ENCODE measurements at regions not wholly inside any gene's neighbourhood (a gene's known extent, or its start where the extent isn't known, plus 50 kb on each side); places are given as distances from the start of the nearest gene placed in this dataset.

DNA sequence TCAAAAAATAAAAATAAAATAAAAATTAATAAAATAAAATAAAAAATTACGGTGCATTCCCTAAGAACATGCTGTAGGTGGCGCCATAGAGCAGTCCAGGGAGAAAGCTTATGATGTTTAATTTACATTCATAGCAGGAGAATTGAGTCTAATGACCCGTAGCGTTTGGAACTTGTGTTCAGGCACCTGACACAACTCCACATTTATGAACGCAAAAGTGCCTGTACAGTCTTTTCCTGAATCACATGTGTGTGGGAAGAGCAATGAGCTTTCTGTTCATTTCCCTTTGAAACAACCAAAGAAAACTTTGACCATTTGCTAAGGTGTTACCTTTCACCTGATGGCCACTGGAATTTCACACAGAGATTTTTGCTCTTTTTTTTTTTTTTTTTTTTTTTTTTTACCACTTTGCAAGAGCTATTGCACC is 60.6 kb upstream of the KCNA1 start:
- ChIA-PET POLR2A (no interaction called here), CTCF (interaction anchor here (0.6 to 1.7 kb wide), 21 partner anchors 8 to 612 kb away, joined by 3 to 8 read pairs (median 4); no protein-coding TSS in a partner anchor)
- TF ChIP-seq, protein P1, sequence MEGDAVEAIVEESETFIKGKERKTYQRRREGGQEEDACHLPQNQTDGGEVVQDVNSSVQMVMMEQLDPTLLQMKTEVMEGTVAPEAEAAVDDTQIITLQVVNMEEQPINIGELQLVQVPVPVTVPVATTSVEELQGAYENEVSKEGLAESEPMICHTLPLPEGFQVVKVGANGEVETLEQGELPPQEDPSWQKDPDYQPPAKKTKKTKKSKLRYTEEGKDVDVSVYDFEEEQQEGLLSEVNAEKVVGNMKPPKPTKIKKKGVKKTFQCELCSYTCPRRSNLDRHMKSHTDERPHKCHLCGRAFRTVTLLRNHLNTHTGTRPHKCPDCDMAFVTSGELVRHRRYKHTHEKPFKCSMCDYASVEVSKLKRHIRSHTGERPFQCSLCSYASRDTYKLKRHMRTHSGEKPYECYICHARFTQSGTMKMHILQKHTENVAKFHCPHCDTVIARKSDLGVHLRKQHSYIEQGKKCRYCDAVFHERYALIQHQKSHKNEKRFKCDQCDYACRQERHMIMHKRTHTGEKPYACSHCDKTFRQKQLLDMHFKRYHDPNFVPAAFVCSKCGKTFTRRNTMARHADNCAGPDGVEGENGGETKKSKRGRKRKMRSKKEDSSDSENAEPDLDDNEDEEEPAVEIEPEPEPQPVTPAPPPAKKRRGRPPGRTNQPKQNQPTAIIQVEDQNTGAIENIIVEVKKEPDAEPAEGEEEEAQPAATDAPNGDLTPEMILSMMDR (IDR thresholded peaks at IDR 0.05), result peak; percentile 63
- TF ChIP-seq, protein P2, sequence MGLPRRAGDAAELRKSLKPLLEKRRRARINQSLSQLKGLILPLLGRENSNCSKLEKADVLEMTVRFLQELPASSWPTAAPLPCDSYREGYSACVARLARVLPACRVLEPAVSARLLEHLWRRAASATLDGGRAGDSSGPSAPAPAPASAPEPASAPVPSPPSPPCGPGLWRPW (IDR thresholded peaks at IDR 0.05), result no peak
- 0 out of 5 replicates have a peak, but pooled peaks of 1 of the 2 experiments have one; percentile 17 for TF ChIP-seq RAD21 (conservative IDR thresholded peaks at IDR 0.05 in 1 of 2, IDR thresholded peaks at IDR 0.05 in 1 of 2)
- no peak for TF ChIP-seq HDAC2 (IDR thresholded peaks at IDR 0.05)
- TF ChIP-seq ZNF302 (CRISPR knock-in tag; IDR thresholded peaks at IDR 0.05), result no peak
- TF ChIP-seq SMC3 (IDR thresholded peaks at IDR 0.05), result 0 out of 3 replicates have a peak, but pooled peaks have one; percentile 22
- Histone ChIP-seq H3K27ac (no peak overlapping the region), H3K4me2 (no peak overlapping the region), H3K9me3 (no peaks in the 10 kb centered on the region), H3K4me1 (no peaks in the 10 kb centered on the region), H3K4me3 (no peak overlapping the region)
- no peak for ATAC-seq
- DNase-seq (ENCODE audit: low read depth in 1 of 2, low spot score in 1 of 2), result peak; percentile 39
- no peak for FAIRE-seq
- WGBS (ENCODE audit: missing lambda C conversion rate), result 0% methylated on average over 5 of the region's 5 CpGs

DNA sequence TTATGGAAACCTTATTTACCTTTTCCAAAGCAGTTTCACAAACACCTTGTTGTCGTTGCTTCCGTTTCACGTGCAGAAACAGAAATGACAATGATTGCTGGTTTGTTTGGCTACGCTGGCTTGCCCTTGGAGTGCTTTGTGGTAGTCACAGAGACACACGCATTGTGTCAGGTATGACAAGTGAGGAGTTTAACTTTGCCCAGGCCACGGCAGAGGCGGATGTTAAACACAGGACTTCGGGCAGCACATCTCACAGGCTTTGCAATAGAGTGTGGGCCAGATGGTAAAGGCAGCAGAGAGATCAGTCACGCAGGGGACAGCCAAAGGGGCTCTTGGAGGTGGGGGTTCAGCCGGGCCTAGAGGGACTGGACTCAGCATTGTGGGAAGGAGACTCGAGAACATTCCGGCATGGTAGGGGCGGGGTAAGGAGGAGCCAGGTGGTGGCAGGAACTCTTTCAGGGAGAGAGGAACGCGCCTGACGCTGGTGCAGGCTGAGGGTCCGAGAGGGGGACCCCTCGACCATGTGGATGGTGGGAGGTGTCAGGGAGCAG is 59.8 kb upstream of the KCNA1 start:
- POLR2A ChIA-PET, result no interaction called here
- FAIRE-seq (no peak), ATAC-seq (no peak), DNase-seq (ENCODE audit: low read depth in 1 of 2, low spot score in 1 of 2) (no peak)
- Histone ChIP-seq H3K9me3 (no peaks in the 10 kb centered on the region), H3K4me3 (no peak overlapping the region), H3K4me2 (no peak overlapping the region), H3K4me1 (no peaks in the 10 kb centered on the region), H3K27ac (no peak overlapping the region)
- CTCF ChIA-PET, result interaction anchor here (0.6 to 1.7 kb wide), 13 partner anchors 10 to 263 kb away, joined by 3 to 6 read pairs (median 3); no protein-coding TSS in a partner anchor
- WGBS (ENCODE audit: missing lambda C conversion rate), result 14% methylated on average over 18 of the region's 18 CpGs
- TF ChIP-seq NR3C1 (IDR thresholded peaks at IDR 0.05) (no peak), ZFP36 (IDR thresholded peaks at IDR 0.05; ENCODE audit: borderline replicate concordance, partially characterized antibody) (no peak), PHF8 (IDR thresholded peaks at IDR 0.05; ENCODE audit: borderline replicate concordance, low read depth) (no peak), ZC3H11A (IDR thresholded peaks at IDR 0.05) (no peak), SMC3 (IDR thresholded peaks at IDR 0.05) (no peak), CBX2 (IDR thresholded peaks at IDR 0.05; ENCODE audit: borderline replicate concordance, low read depth) (no peak), POLR2AphosphoS2 (conservative IDR thresholded peaks at IDR 0.05; ENCODE audit: low read length) (no peak), POLR2A (IDR thresholded peaks at IDR 0.05; ENCODE audit: low read length) (no peak), RFX5 (IDR thresholded peaks at IDR 0.05) (no peak), KDM1A (IDR thresholded peaks at IDR 0.05; ENCODE audit: low read depth) (no peak)
- TF ChIP-seq, protein P2 (IDR thresholded peaks at IDR 0.05), result no peak

DNA sequence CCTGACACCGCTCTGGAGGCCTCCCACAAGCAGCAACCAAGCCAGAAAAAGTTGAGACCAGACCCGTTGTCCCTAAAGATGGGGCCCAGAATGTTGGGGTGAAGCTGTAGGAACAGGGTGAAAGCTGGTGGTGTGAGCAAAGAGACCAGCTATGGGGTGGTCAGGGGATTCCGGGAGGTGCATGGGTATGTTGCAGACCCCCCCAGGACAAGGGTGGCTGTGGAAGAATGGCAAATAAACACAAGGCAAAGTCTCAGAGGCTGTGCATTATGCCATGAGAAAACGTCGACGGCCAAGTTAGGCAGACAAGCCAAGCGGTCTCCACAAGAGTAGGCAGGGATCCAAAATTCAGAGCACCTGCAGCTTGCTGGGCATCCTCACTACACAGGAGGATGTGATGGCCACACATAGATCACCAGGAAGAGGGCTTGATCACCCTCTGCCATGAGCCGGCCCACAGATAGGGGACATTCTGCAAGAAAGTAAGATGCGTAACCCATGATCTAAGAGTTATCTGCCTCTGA is 58.8 kb upstream of the KCNA1 start:
- H3K27ac ChIP-seq, result no peak overlapping the region
- FAIRE-seq (no peak), ATAC-seq (no peak), DNase-seq (ENCODE audit: low read depth in 1 of 2, low spot score in 1 of 2) (no peak)
- WGBS (ENCODE audit: missing lambda C conversion rate), result 40% methylated on average over 9 of the region's 9 CpGs
- POLR2A ChIA-PET, result no interaction called here
- H3K4me2 ChIP-seq, result no peak overlapping the region
- no peaks in the 10 kb centered on the region for H3K4me1 ChIP-seq
- no peak overlapping the region for H3K4me3 ChIP-seq
- CTCF ChIA-PET, result interaction anchor here (0.8 to 1.5 kb wide), 3 partner anchors 14 to 294 kb away, joined by 3 to 4 read pairs (median 3); no protein-coding TSS in a partner anchor
- H3K9me3 ChIP-seq, result no peaks in the 10 kb centered on the region
- TF ChIP-seq HEYL (CRISPR knock-in tag; IDR thresholded peaks at IDR 0.05) (no peak), RFX5 (IDR thresholded peaks at IDR 0.05) (no peak), TP53 (CRISPR knock-in tag; IDR thresholded peaks at IDR 0.05) (no peak), NR3C1 (IDR thresholded peaks at IDR 0.05) (no peak), CEBPB (IDR thresholded peaks at IDR 0.05) (no peak), BHLHE40 (IDR thresholded peaks at IDR 0.05; ENCODE audit: low read depth, low read length) (no peak), EHF (CRISPR knock-in tag; IDR thresholded peaks at IDR 0.05) (no peak), MYC (IDR thresholded peaks at IDR 0.05; ENCODE audit: borderline replicate concordance, low read length) (no peak), SMC3 (IDR thresholded peaks at IDR 0.05) (no peak), RAD21 (conservative IDR thresholded peaks at IDR 0.05 in 1 of 2, IDR thresholded peaks at IDR 0.05 in 1 of 2) (no peak), HOXA7 (CRISPR knock-in tag; IDR thresholded peaks at IDR 0.05) (no peak), EHMT2 (IDR thresholded peaks at IDR 0.05; ENCODE audit: low read depth) (no peak), EP300 (IDR thresholded peaks at IDR 0.05) (no peak), ZC3H11A (IDR thresholded peaks at IDR 0.05) (no peak)
- TF ChIP-seq, protein P1 (IDR thresholded peaks at IDR 0.05), result no peak
- TF ChIP-seq, protein P3, sequence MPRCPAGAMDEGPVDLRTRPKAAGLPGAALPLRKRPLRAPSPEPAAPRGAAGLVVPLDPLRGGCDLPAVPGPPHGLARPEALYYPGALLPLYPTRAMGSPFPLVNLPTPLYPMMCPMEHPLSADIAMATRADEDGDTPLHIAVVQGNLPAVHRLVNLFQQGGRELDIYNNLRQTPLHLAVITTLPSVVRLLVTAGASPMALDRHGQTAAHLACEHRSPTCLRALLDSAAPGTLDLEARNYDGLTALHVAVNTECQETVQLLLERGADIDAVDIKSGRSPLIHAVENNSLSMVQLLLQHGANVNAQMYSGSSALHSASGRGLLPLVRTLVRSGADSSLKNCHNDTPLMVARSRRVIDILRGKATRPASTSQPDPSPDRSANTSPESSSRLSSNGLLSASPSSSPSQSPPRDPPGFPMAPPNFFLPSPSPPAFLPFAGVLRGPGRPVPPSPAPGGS (IDR thresholded peaks at IDR 0.05), result no peak

Measured in A549 (cell line).